ENCODE measurements at regions not wholly inside any gene's neighbourhood (a gene's known extent, or its start where the extent isn't known, plus 50 kb on each side); places are given as distances from the start of the nearest gene placed in this dataset.

GRCh38 chr6:147924598-147924997 is 416.1 kb downstream of the SAMD5 start:
- Histone ChIP-seq H3K27ac (no peak overlapping the region), H3K36me3 (no peaks in the 10 kb centered on the region), H3K4me3 (no peak overlapping the region), H3K27me3 (no peaks in the 10 kb centered on the region), H3K4me1 (ENCODE audit: low read depth) (no peaks in the 10 kb centered on the region), H3K9me3 (ENCODE audit: low read depth) (no peaks in the 10 kb centered on the region)
- no peak for DNase-seq (ENCODE audit: low read depth in 1 of 2, low spot score in 1 of 2)
- no peak for TF ChIP-seq CTCF (IDR thresholded peaks at IDR 0.05; ENCODE audit: low read depth, low read length)

- no peaks in the 10 kb centered on the region for H3K36me3 ChIP-seq
- H3K9me3 ChIP-seq (ENCODE audit: low read depth) = no peaks in the 10 kb centered on the region
- no peak overlapping the region for H3K27ac ChIP-seq
- no peaks in the 10 kb centered on the region for H3K27me3 ChIP-seq
- no peaks in the 10 kb centered on the region for H3K4me1 ChIP-seq (ENCODE audit: low read depth)
- no peak overlapping the region for H3K4me3 ChIP-seq
- no peak for TF ChIP-seq CTCF (IDR thresholded peaks at IDR 0.05; ENCODE audit: low read depth, low read length)
- no peak for DNase-seq (ENCODE audit: low read depth in 1 of 2, low spot score in 1 of 2)
Observed at GRCh38 chr6:147925826-147926225, 416.8 kb upstream of the SASH1 start.

GRCh38 chr6:147930745-147931144 is 411.9 kb upstream of the SASH1 start:
- no peaks in the 10 kb centered on the region for H3K9me3 ChIP-seq (ENCODE audit: low read depth)
- no peak overlapping the region for H3K4me3 ChIP-seq
- H3K27me3 ChIP-seq = no peaks in the 10 kb centered on the region
- H3K4me1 ChIP-seq (ENCODE audit: low read depth) = no peaks in the 10 kb centered on the region
- H3K27ac ChIP-seq = no peak overlapping the region
- no peaks in the 10 kb centered on the region for H3K36me3 ChIP-seq
- no peak for TF ChIP-seq CTCF (IDR thresholded peaks at IDR 0.05; ENCODE audit: low read depth, low read length)
- no peak for DNase-seq (ENCODE audit: low read depth in 1 of 2, low spot score in 1 of 2)

GRCh38 chr6:147933224-147933623 is 409.4 kb upstream of the SASH1 start:
- Histone ChIP-seq H3K9me3 (ENCODE audit: low read depth) (no peaks in the 10 kb centered on the region), H3K36me3 (no peaks in the 10 kb centered on the region), H3K27me3 (no peaks in the 10 kb centered on the region), H3K4me1 (ENCODE audit: low read depth) (no peaks in the 10 kb centered on the region), H3K4me3 (no peak overlapping the region), H3K27ac (no peak overlapping the region)
- TF ChIP-seq CTCF (IDR thresholded peaks at IDR 0.05; ENCODE audit: low read depth, low read length) = no peak
- no peak for DNase-seq (ENCODE audit: low read depth in 1 of 2, low spot score in 1 of 2)

- Histone ChIP-seq H3K4me1 (ENCODE audit: low read depth) (no peaks in the 10 kb centered on the region), H3K4me3 (no peak overlapping the region), H3K9me3 (ENCODE audit: low read depth) (no peaks in the 10 kb centered on the region), H3K36me3 (no peaks in the 10 kb centered on the region), H3K27ac (no peak overlapping the region), H3K27me3 (no peaks in the 10 kb centered on the region)
- TF ChIP-seq CTCF (IDR thresholded peaks at IDR 0.05; ENCODE audit: low read depth, low read length) = no peak
- no peak for DNase-seq (ENCODE audit: low read depth in 1 of 2, low spot score in 1 of 2)
Observed at GRCh38 chr6:147935656-147936055, 407.0 kb upstream of the SASH1 start.

Measured in cardiac muscle cell (in vitro differentiated cells and primary cell).